Ishikawa (cell line): ENCODE measurements at regions not wholly inside any gene's neighbourhood (a gene's known extent, or its start where the extent isn't known, plus 50 kb on each side); places are given as distances from the start of the nearest gene placed in this dataset.

ENCODE experiments used
- CEBPB ChIP-seq: IDR thresholded peaks from 2 replicates; pipeline ENCODE4 v1.6.1; 2012
- CREB1 ChIP-seq: IDR thresholded peaks from 2 replicates; pipeline ENCODE4 v1.6.1; 2012; ENCODE audit warnings: low read depth
- EGR1 ChIP-seq: IDR thresholded peaks from 2 replicates; pipeline ENCODE4 v1.6.1; 2012
- EP300 ChIP-seq: IDR thresholded peaks from 2 replicates; pipeline ENCODE4 v1.6.1; 2012; ENCODE audit warnings: borderline replicate concordance
- FOXM1 ChIP-seq: IDR thresholded peaks from 2 replicates; pipeline ENCODE4 v1.6.1; 2012; ENCODE audit warnings: low read depth, borderline replicate concordance
- MAX ChIP-seq: IDR thresholded peaks from 2 replicates; pipeline ENCODE4 v1.6.1; 2012
- NFIC ChIP-seq: IDR thresholded peaks from 2 replicates; pipeline ENCODE4 v1.6.1; 2012
- RAD21 ChIP-seq: IDR thresholded peaks from 2 replicates; pipeline ENCODE4 v1.6.1; 2012; ENCODE audit warnings: low read depth
- REST ChIP-seq: IDR thresholded peaks from 2 replicates; pipeline ENCODE4 v1.6.1; 2012; ENCODE audit warnings: low read depth, mild to moderate bottlenecking
- TAF1 ChIP-seq: IDR thresholded peaks from 2 replicates; pipeline ENCODE4 v1.6.1; 2012; ENCODE audit warnings: low read depth, mild to moderate bottlenecking
- TCF12 ChIP-seq: IDR thresholded peaks from 2 replicates; pipeline ENCODE4 v1.6.1; 2012; ENCODE audit warnings: low read depth
- TEAD4 ChIP-seq: IDR thresholded peaks from 2 replicates; pipeline ENCODE4 v1.6.1; 2012
- USF1 ChIP-seq: IDR thresholded peaks from 2 replicates; pipeline ENCODE4 v1.6.1; 2012
- YY1 ChIP-seq: IDR thresholded peaks from 2 replicates; pipeline ENCODE4 v1.6.1; 2012; ENCODE audit warnings: low read depth
- ZBTB7A ChIP-seq: IDR thresholded peaks from 2 replicates; pipeline ENCODE4 v1.6.1; 2012; ENCODE audit warnings: low read depth

- TF ChIP-seq EP300 (no peak), ZBTB7A (no peak), REST (no peak), RAD21 (no peak), EGR1 (no peak), TAF1 (no peak), USF1 (no peak), YY1 (no peak), FOXM1 (no peak), NFIC (no peak), MAX (no peak), CEBPB (no peak)
Measured at GRCh38 chr5:155136216-155136850, 122.8 kb downstream of the KIF4B start.

- TF ChIP-seq CEBPB, result no peak
- no peak for TF ChIP-seq USF1
- TF ChIP-seq EGR1, result no peak
- TF ChIP-seq TAF1, result no peak
- TF ChIP-seq CREB1, result no peak
- TF ChIP-seq REST, result no peak
- TF ChIP-seq TEAD4, result no peak
- no peak for TF ChIP-seq MAX
- TF ChIP-seq YY1, result no peak
- TF ChIP-seq RAD21, result no peak
- no peak for TF ChIP-seq TCF12
- TF ChIP-seq NFIC, result no peak
Measured at GRCh38 chr5:155137683-155138082, 124.1 kb downstream of the KIF4B start.

- no peak for TF ChIP-seq YY1
- TF ChIP-seq CREB1, result no peak
- no peak for TF ChIP-seq CEBPB
- no peak for TF ChIP-seq NFIC
- TF ChIP-seq FOXM1, result no peak
- no peak for TF ChIP-seq RAD21
- TF ChIP-seq TEAD4, result no peak
- TF ChIP-seq EP300, result no peak
- no peak for TF ChIP-seq MAX
Measured at GRCh38 chr5:155140646-155141045, 127.1 kb downstream of the KIF4B start.

- TF ChIP-seq CREB1, result no peak
- no peak for TF ChIP-seq TEAD4
- TF ChIP-seq YY1, result no peak
- no peak for TF ChIP-seq EGR1
- TF ChIP-seq TAF1, result no peak
- no peak for TF ChIP-seq MAX
- TF ChIP-seq REST, result no peak
- no peak for TF ChIP-seq TCF12
- TF ChIP-seq USF1, result no peak
- no peak for TF ChIP-seq ZBTB7A
- no peak for TF ChIP-seq NFIC
- TF ChIP-seq RAD21, result no peak
Measured at GRCh38 chr5:155144956-155145355, 131.4 kb downstream of the KIF4B start.
